C4-2B (cell line): ENCODE measurements at regions not wholly inside any gene's neighbourhood (a gene's known extent, or its start where the extent isn't known, plus 50 kb on each side); places are given as distances from the start of the nearest gene placed in this dataset.

ENCODE experiments used
- H3K27ac ChIP-seq: fragments of 450-650 bp; 2 replicates; pipeline ENCODE4 v1.5.1; 2017
- CTCF ChIP-seq: fragments of 450-650 bp; conservative IDR thresholded peaks from 2 replicates; pipeline ENCODE4 v1.5.1; 2017; ENCODE audit warnings: mild to moderate bottlenecking
- ZFX ChIP-seq: fragments of 450-650 bp; IDR thresholded peaks from 2 replicates; pipeline ENCODE4 v1.6.1; 2017

GRCh38 chr2:195369218-195369587, 287.8 kb upstream of the SLC39A10 start:
- TF ChIP-seq CTCF (no peak), ZFX (no peak)

GRCh38 chr2:195368249-195369217, 288.5 kb upstream of the SLC39A10 start:
- H3K27ac ChIP-seq = no peak overlapping the region
- no peak for TF ChIP-seq ZFX
- no peak for TF ChIP-seq CTCF

More at GRCh38 chr2:195369218-195369587, 287.8 kb upstream of the SLC39A10 start:
- H3K27ac ChIP-seq = no peak overlapping the region

- H3K27ac ChIP-seq = no peak overlapping the region
- TF ChIP-seq CTCF (no peak), ZFX (no peak)
Measured at GRCh38 chr2:195367809-195368208, 289.2 kb upstream of the SLC39A10 start.

GRCh38 chr2:195364015-195364965, 292.7 kb upstream of the SLC39A10 start:
- H3K27ac ChIP-seq = no peak overlapping the region
- TF ChIP-seq ZFX = no peak

GRCh38 chr2:195363496-195363895, 293.5 kb upstream of the SLC39A10 start:
- no peak overlapping the region for H3K27ac ChIP-seq

GRCh38 chr2:195360242-195360641, 296.8 kb upstream of the SLC39A10 start:
- no peak for TF ChIP-seq CTCF
- TF ChIP-seq ZFX = no peak
- H3K27ac ChIP-seq = no peak overlapping the region

More at GRCh38 chr2:195363496-195363895, 293.5 kb upstream of the SLC39A10 start:
- TF ChIP-seq ZFX = no peak
- TF ChIP-seq CTCF = no peak

- no peak overlapping the region for H3K27ac ChIP-seq
- TF ChIP-seq ZFX (no peak), CTCF (no peak)
Measured at GRCh38 chr2:195359043-195359735, 297.8 kb upstream of the SLC39A10 start.
